ENCODE measurements at regions not wholly inside any gene's neighbourhood (a gene's known extent, or its start where the extent isn't known, plus 50 kb on each side); places are given as distances from the start of the nearest gene placed in this dataset.

DNA sequence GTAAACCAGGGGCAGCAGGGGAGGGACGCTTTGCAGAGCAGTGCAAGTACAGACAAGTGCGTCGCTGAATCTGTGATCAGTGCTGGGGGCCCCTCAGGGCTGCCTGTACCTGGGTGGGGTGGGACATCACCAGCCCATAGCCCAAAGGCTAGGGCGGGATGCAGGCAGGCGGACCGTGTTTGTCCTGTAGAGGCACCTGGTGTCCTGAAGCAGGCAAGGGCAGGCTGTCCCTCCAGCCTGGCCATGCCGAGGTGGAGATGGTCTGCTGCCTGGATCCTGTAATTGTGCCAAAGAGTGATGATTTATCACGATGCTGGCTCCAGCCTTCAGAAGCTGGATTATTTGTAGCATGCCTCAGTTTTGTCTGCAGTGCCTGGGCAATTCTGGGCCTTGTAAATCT lies 137.9 kb upstream of the GSE1 start:
- Histone ChIP-seq H4K20me1 (ENCODE audit: control insufficient read depth, extremely low read depth, insufficient read depth, low read length) (peaks cover 2% of the 10 kb centered on the region), H3K4me2 (ENCODE audit: control insufficient read depth, extremely low read depth, insufficient read depth, low read depth, low read length) (no peak overlapping the region), H3K4me3 (ENCODE audit: control insufficient read depth in 2 of 3, extremely low read depth in 1 of 3, insufficient read depth in 2 of 3, low read depth in 1 of 3, low read length in 3 of 3) (no peak overlapping the region), H3K27me3 (ENCODE audit: control insufficient read depth, extremely low read depth, insufficient read depth, low read length) (peaks cover 19% of the 10 kb centered on the region), H3K79me2 (ENCODE audit: control insufficient read depth, insufficient read depth, low read length) (no peaks in the 10 kb centered on the region), H3K9ac (ENCODE audit: control insufficient read depth, extremely low read depth, insufficient read depth, low read length) (no peak overlapping the region), H3K9me1 (ENCODE audit: control insufficient read depth, extremely low read depth, insufficient read depth, low read length) (no peaks in the 10 kb centered on the region), H3K36me3 (ENCODE audit: control insufficient read depth in 2 of 2, extremely low read depth in 1 of 2, insufficient read depth in 2 of 2, low read length in 2 of 2) (no peaks in the 10 kb centered on the region), H2AFZ (ENCODE audit: control insufficient read depth, low read length) (no peak overlapping the region), H3K4me1 (ENCODE audit: control insufficient read depth, extremely low read depth, insufficient read depth, low read length) (peaks cover 9% of the 10 kb centered on the region), H3K9me3 (ENCODE audit: control insufficient read depth, low read depth, low read length) (no peaks in the 10 kb centered on the region), H3K27ac (ENCODE audit: control insufficient read depth, insufficient read depth, low read length) (no peak overlapping the region)
- FAIRE-seq = peak; percentile 34
- dilution Hi-C loops (cut with MboI; ENCODE audit: extremely low pct_ligation_motif_present, low sequenced_read_pairs) = no loop called here
- TF ChIP-seq EZH2 (IDR thresholded peaks at IDR 0.05; ENCODE audit: low read length) = no peak
- TF ChIP-seq CTCF (optimal IDR thresholded peaks at IDR 0.05 in 1 of 3, IDR thresholded peaks at IDR 0.05 in 1 of 3, conservative IDR thresholded peaks at IDR 0.05 in 1 of 3; ENCODE audit: extremely low read depth in 1 of 3, insufficient read depth in 2 of 3, low read length in 3 of 3) = no peak
- no peak for DNase-seq (ENCODE audit: low read depth, low spot score)

DNA sequence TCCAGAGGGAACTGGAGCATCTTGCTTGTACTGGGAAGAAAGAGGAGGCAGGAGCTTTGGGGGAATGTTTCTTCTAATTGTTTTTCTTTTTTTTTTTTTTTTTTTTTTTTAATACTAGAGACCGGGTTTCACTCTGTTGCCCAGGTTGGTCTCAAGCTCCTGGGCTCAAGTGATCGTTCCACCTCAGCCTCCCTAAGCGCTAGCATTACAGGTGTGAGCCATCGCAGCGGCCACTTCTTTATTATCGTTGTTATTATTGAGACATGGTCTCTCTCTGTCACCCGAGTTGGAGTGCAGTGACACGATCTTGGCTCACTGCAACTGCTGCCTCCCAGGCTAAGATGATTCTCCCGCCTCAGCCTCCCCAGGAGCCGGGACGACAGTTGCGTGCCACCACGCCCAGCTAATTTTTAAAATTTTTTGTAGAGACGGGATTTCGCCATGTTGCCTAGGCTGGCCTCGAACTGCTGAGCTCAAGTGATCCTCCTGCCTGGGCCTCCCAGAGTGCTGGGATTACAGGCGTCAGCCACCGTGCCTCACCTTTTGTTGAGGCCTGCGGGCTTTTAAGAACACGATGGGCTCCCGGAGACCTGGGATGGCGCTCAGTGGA lies 137.3 kb upstream of the GSE1 start:
- H2AFZ ChIP-seq (ENCODE audit: control insufficient read depth, low read length) = no peak overlapping the region
- no peaks in the 10 kb centered on the region for H3K36me3 ChIP-seq (ENCODE audit: control insufficient read depth in 2 of 2, extremely low read depth in 1 of 2, insufficient read depth in 2 of 2, low read length in 2 of 2)
- peaks cover 9% of the 10 kb centered on the region for H3K4me1 ChIP-seq (ENCODE audit: control insufficient read depth, extremely low read depth, insufficient read depth, low read length)
- FAIRE-seq (no peak), DNase-seq (ENCODE audit: low read depth, low spot score) (no peak)
- H3K27ac ChIP-seq (ENCODE audit: control insufficient read depth, insufficient read depth, low read length) = no peak overlapping the region
- peaks cover 2% of the 10 kb centered on the region for H4K20me1 ChIP-seq (ENCODE audit: control insufficient read depth, extremely low read depth, insufficient read depth, low read length)
- H3K4me3 ChIP-seq (ENCODE audit: control insufficient read depth in 2 of 3, extremely low read depth in 1 of 3, insufficient read depth in 2 of 3, low read depth in 1 of 3, low read length in 3 of 3) = no peak overlapping the region
- no peak for TF ChIP-seq EZH2 (IDR thresholded peaks at IDR 0.05; ENCODE audit: low read length)
- TF ChIP-seq CTCF (optimal IDR thresholded peaks at IDR 0.05 in 1 of 3, IDR thresholded peaks at IDR 0.05 in 1 of 3, conservative IDR thresholded peaks at IDR 0.05 in 1 of 3; ENCODE audit: extremely low read depth in 1 of 3, insufficient read depth in 2 of 3, low read length in 3 of 3) = no peak
- no peak overlapping the region for H3K4me2 ChIP-seq (ENCODE audit: control insufficient read depth, extremely low read depth, insufficient read depth, low read depth, low read length)
- H3K27me3 ChIP-seq (ENCODE audit: control insufficient read depth, extremely low read depth, insufficient read depth, low read length) = peaks cover 16% of the 10 kb centered on the region
- dilution Hi-C loops (cut with MboI; ENCODE audit: extremely low pct_ligation_motif_present, low sequenced_read_pairs) = no loop called here
- no peak overlapping the region for H3K9ac ChIP-seq (ENCODE audit: control insufficient read depth, extremely low read depth, insufficient read depth, low read length)
- H3K9me3 ChIP-seq (ENCODE audit: control insufficient read depth, low read depth, low read length) = no peaks in the 10 kb centered on the region
- no peaks in the 10 kb centered on the region for H3K79me2 ChIP-seq (ENCODE audit: control insufficient read depth, insufficient read depth, low read length)
- H3K9me1 ChIP-seq (ENCODE audit: control insufficient read depth, extremely low read depth, insufficient read depth, low read length) = no peaks in the 10 kb centered on the region
